ENCODE measurements at regions not wholly inside any gene's neighbourhood (a gene's known extent, or its start where the extent isn't known, plus 50 kb on each side); places are given as distances from the start of the nearest gene placed in this dataset.

- TF ChIP-seq CTCF (IDR thresholded peaks at IDR 0.05; ENCODE audit: low read depth, low read length, missing control alignments): no peak
- no peak for DNase-seq (ENCODE audit: extremely low read depth, low read depth)
- no peak overlapping the region for H3K4me3 ChIP-seq (replicated peaks; ENCODE audit: low read depth, low read length)
Observed at GRCh38 chr3:177552051-177552450, 354.8 kb upstream of the TBL1XR1 start.

GRCh38 chr3:177553012-177553411, 355.7 kb upstream of the TBL1XR1 start:
- DNase-seq (ENCODE audit: extremely low read depth, low read depth): no peak
- H3K4me3 ChIP-seq (replicated peaks; ENCODE audit: low read depth, low read length): no peak overlapping the region
- no peak for TF ChIP-seq CTCF (IDR thresholded peaks at IDR 0.05; ENCODE audit: low read depth, low read length, missing control alignments)

GRCh38 chr3:177553579-177553978, 356.3 kb upstream of the TBL1XR1 start:
- no peak for DNase-seq (ENCODE audit: extremely low read depth, low read depth)
- H3K4me3 ChIP-seq (replicated peaks; ENCODE audit: low read depth, low read length): no peak overlapping the region
- no peak for TF ChIP-seq CTCF (IDR thresholded peaks at IDR 0.05; ENCODE audit: low read depth, low read length, missing control alignments)

- DNase-seq (ENCODE audit: extremely low read depth, low read depth): no peak
- TF ChIP-seq CTCF (IDR thresholded peaks at IDR 0.05; ENCODE audit: low read depth, low read length, missing control alignments): no peak
- H3K4me3 ChIP-seq (replicated peaks; ENCODE audit: low read depth, low read length): no peak overlapping the region
Observed at GRCh38 chr3:177554895-177555759, 357.8 kb upstream of the TBL1XR1 start.

- no peak overlapping the region for H3K4me3 ChIP-seq (replicated peaks; ENCODE audit: low read depth, low read length)
- no peak for TF ChIP-seq CTCF (IDR thresholded peaks at IDR 0.05; ENCODE audit: low read depth, low read length, missing control alignments)
Observed at GRCh38 chr3:177557548-177557947, 360.3 kb upstream of the TBL1XR1 start.

GRCh38 chr3:177561365-177561764, 364.1 kb upstream of the TBL1XR1 start:
- no peak overlapping the region for H3K4me3 ChIP-seq (replicated peaks; ENCODE audit: low read depth, low read length)
- DNase-seq (ENCODE audit: extremely low read depth, low read depth): no peak
- no peak for TF ChIP-seq CTCF (IDR thresholded peaks at IDR 0.05; ENCODE audit: low read depth, low read length, missing control alignments)

More at GRCh38 chr3:177557548-177557947, 360.3 kb upstream of the TBL1XR1 start:
- no peak for DNase-seq (ENCODE audit: extremely low read depth, low read depth)

Data from HFF-Myc (cell line).